Cardiac septum (tissue), 1 donor: ENCODE measurements at regions not wholly inside any gene's neighbourhood (a gene's known extent, or its start where the extent isn't known, plus 50 kb on each side); places are given as distances from the start of the nearest gene placed in this dataset.
"Not testable (repeated sequence)": the region's sequence is repeated elsewhere in the genome, so short reads cannot be mapped to it uniquely, and the experiment has no call there.

Source experiments
- DNase-seq: peaks from one replicate; pipeline ENCODE4 v3.0.0-alpha.2; 2020; ENCODE audit warnings: low spot score
- intact Hi-C: fragments of 100-400 bp; cut with DNase I; formaldehyde crosslinking; loops from one replicate; pipeline ENCODE4 v1.14.0; 2022
- donor health status: DM: no; HTN: no; CAD: no.

- DNase-seq, result not testable (repeated sequence)
Measured at GRCh38 chr7:6936626-6937025, 110.6 kb upstream of the CCZ1B start.

GRCh38 chr7:6937746-6938145, 111.7 kb upstream of the CCZ1B start:
- DNase-seq, intact Hi-C loops: not testable (repeated sequence)

More at GRCh38 chr7:6936626-6937025, 110.6 kb upstream of the CCZ1B start:
- intact Hi-C loops, result not testable (repeated sequence)

- DNase-seq, intact Hi-C loops: not testable (repeated sequence)
Measured at GRCh38 chr7:6938284-6938683, 112.2 kb upstream of the CCZ1B start.

GRCh38 chr7:6939126-6939525, 113.1 kb upstream of the CCZ1B start:
- intact Hi-C loops, DNase-seq: not testable (repeated sequence)

GRCh38 chr7:6939896-6940295, 113.8 kb upstream of the CCZ1B start:
- intact Hi-C loops, DNase-seq: not testable (repeated sequence)

- DNase-seq, intact Hi-C loops: not testable (repeated sequence)
Measured at GRCh38 chr7:6946873-6947272, 120.8 kb upstream of the CCZ1B start.

GRCh38 chr7:6950231-6950630, 124.2 kb upstream of the CCZ1B start:
- DNase-seq, intact Hi-C loops: not testable (repeated sequence)

- DNase-seq, intact Hi-C loops: not testable (repeated sequence)
Measured at GRCh38 chr7:6951553-6951952, 125.5 kb upstream of the CCZ1B start.

GRCh38 chr7:6953138-6953797, 127.2 kb upstream of the CCZ1B start:
- intact Hi-C loops, DNase-seq: not testable (repeated sequence)

GRCh38 chr7:6953798-6954181, 127.7 kb upstream of the CCZ1B start:
- intact Hi-C loops, DNase-seq: not testable (repeated sequence)

GRCh38 chr7:6955385-6955784, 129.3 kb upstream of the CCZ1B start:
- intact Hi-C loops, DNase-seq: not testable (repeated sequence)

- DNase-seq, intact Hi-C loops: not testable (repeated sequence)
Measured at GRCh38 chr7:6955990-6956566, 130.0 kb upstream of the CCZ1B start.

GRCh38 chr7:6958371-6958770, 132.3 kb upstream of the CCZ1B start:
- DNase-seq, intact Hi-C loops: not testable (repeated sequence)

- intact Hi-C loops, DNase-seq: not testable (repeated sequence)
Measured at GRCh38 chr7:6959942-6960341, 133.9 kb upstream of the CCZ1B start.

GRCh38 chr7:6962871-6963270, 136.8 kb upstream of the CCZ1B start:
- intact Hi-C loops, DNase-seq: not testable (repeated sequence)

GRCh38 chr7:6965051-6965450, 139.0 kb upstream of the CCZ1B start:
- DNase-seq, result not testable (repeated sequence)
- intact Hi-C loops, result loop anchor here (5.0 kb wide), 1 partner anchor 577 kb away; no protein-coding TSS in a partner anchor

GRCh38 chr7:6970180-6970579, 144.1 kb upstream of the CCZ1B start:
- intact Hi-C loops, DNase-seq: not testable (repeated sequence)

GRCh38 chr7:6974876-6975275, 148.8 kb upstream of the CCZ1B start:
- DNase-seq, intact Hi-C loops: not testable (repeated sequence)

- DNase-seq, intact Hi-C loops: not testable (repeated sequence)
Measured at GRCh38 chr7:6975346-6975745, 149.3 kb upstream of the CCZ1B start.

- DNase-seq, intact Hi-C loops: not testable (repeated sequence)
Measured at GRCh38 chr7:6977368-6977767, 151.3 kb upstream of the CCZ1B start.

GRCh38 chr7:6978326-6978725, 152.3 kb upstream of the CCZ1B start:
- DNase-seq, intact Hi-C loops: not testable (repeated sequence)
